Activated CD4-positive, alpha-beta T cell treated with anti-CD3 and anti-CD28 coated beads, Interleukin-2, amount 10 ng/mL, durations not matched to agents 24 days and 14 days (primary cell): ENCODE measurements at regions not wholly inside any gene's neighbourhood (a gene's known extent, or its start where the extent isn't known, plus 50 kb on each side); places are given as distances from the start of the nearest gene placed in this dataset.

Experiments
- DNase-seq: peaks from one replicate; pipeline ENCODE4 v3.0.0; 2022
- H3K27ac Mint-ChIP-seq: one replicate; pipeline ENCODE4 v1.8.0; 2022; ENCODE audit warnings: mild to moderate bottlenecking, mixed read lengths
- H3K27me3 Mint-ChIP-seq: one replicate; pipeline ENCODE4 v1.8.0; 2022; ENCODE audit warnings: mixed read lengths
- H3K36me3 Mint-ChIP-seq: one replicate; pipeline ENCODE4 v1.8.0; 2022; ENCODE audit warnings: low read depth, mild to moderate bottlenecking, mixed read lengths
- H3K4me1 Mint-ChIP-seq: one replicate; pipeline ENCODE4 v1.8.0; 2021; ENCODE audit warnings: mixed read lengths
- H3K4me3 Mint-ChIP-seq: one replicate; pipeline ENCODE4 v1.8.0; 2022; ENCODE audit warnings: mild to moderate bottlenecking, moderate library complexity, mixed read lengths
- H3K9me3 Mint-ChIP-seq: one replicate; pipeline ENCODE4 v1.8.0; 2021; ENCODE audit warnings: mixed read lengths
- intact Hi-C: fragments of 100-400 bp; cut with micrococcal nuclease; formaldehyde crosslinking; loops from one replicate; pipeline ENCODE4 v1.15.1; 2023

DNA sequence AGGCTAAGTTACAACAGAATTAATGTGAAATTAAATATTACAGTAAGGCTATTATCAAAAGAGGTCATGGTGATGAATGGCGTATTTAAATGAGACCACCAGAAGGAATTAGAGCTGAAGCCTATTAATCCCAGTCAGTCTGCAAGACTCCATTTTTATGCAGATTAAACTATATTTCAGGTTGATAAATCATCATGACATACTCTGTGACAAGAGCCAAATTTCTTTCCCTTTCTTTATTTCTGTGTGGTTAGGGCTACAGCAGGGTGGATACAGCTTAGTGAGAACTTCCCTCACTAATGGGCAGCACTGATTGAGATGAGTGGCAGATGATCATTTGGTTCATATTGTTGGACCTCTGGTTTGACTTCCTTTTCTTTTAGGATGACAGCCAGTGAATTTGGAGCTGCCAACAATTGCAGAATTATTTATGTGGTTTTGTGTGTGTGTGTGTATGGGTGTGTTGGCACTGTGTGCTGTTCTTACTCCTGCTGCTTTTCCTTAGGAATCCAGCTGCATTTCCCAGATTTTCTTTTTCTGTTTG, 481.3 kb downstream of the PIK3C3 start:
- H3K4me3 Mint-ChIP-seq: no peak overlapping the region
- intact Hi-C loops: no loop called here
- peaks cover 4% of the 10 kb centered on the region for H3K9me3 Mint-ChIP-seq
- H3K36me3 Mint-ChIP-seq: no peaks in the 10 kb centered on the region
- H3K4me1 Mint-ChIP-seq: no peaks in the 10 kb centered on the region
- H3K27me3 Mint-ChIP-seq: no peaks in the 10 kb centered on the region
- DNase-seq: no peak
- no peak overlapping the region for H3K27ac Mint-ChIP-seq

DNA sequence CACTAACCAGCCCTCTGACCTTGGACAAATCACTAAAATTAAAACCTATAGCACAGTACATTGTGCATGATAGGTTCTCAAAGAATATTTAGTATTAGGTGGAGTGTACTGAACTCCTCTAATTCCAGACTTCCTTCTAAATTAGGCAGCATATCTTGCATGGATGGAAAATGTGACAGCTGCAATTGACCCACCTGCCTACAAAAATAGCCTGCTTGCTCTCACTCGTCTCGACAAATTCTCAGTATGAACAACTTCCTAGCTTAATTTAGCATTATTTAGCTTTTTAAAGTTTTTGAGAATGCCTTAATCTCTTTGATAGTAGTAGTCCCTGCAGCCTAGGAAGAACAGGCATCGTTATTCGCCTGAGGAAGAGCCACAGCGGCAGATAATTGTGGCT, 482.0 kb downstream of the PIK3C3 start:
- no peak for DNase-seq
- H3K9me3 Mint-ChIP-seq: peaks cover 4% of the 10 kb centered on the region
- H3K4me3 Mint-ChIP-seq: no peak overlapping the region
- no peaks in the 10 kb centered on the region for H3K27me3 Mint-ChIP-seq
- intact Hi-C loops: no loop called here
- H3K27ac Mint-ChIP-seq: no peak overlapping the region
- H3K4me1 Mint-ChIP-seq: no peaks in the 10 kb centered on the region
- no peaks in the 10 kb centered on the region for H3K36me3 Mint-ChIP-seq

DNA sequence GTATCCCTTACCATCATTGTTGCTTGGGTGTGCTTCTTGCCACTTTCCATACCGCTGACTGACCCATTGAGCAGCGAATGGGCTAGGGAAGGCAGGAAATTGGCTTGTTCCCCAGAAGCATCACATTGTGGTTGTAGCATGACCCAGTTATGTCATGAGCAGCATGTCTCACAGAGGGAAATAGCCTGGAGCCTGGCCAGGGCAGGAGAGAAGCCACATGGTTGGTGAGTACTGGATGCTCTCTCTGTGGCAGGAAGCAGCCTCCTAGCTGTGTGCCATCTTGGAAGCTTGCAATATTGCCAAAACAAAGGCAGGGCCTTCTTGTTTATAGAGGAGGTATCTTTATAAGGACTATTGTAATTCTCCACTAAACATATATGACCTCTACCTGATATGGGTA, 482.6 kb downstream of the PIK3C3 start:
- no peaks in the 10 kb centered on the region for H3K4me1 Mint-ChIP-seq
- H3K9me3 Mint-ChIP-seq: peaks cover 4% of the 10 kb centered on the region
- H3K4me3 Mint-ChIP-seq: no peak overlapping the region
- no peak overlapping the region for H3K27ac Mint-ChIP-seq
- no peak for DNase-seq
- intact Hi-C loops: no loop called here
- no peaks in the 10 kb centered on the region for H3K27me3 Mint-ChIP-seq
- H3K36me3 Mint-ChIP-seq: no peaks in the 10 kb centered on the region

DNA sequence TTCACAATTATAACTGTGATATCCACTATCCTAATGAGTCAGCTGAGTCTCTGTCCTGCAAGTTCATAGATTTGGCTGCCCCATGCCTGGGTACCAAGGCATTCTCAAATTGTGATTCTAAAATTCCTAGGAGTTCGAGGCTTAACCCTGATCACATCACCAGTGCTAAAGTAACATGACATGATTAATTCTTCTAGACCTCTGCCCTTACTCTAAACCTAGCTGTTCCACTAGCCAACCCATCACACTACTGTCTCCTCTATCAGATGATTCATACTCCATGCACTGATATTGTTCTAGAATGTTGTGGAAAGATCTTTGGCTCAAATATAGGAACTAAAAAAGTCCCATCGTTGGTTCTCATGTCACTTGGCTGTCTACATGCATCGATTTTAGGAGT, 487.6 kb downstream of the PIK3C3 start:
- Mint-ChIP-seq H3K9me3 (peaks cover 11% of the 10 kb centered on the region), H3K36me3 (no peaks in the 10 kb centered on the region), H3K27ac (no peak overlapping the region), H3K4me1 (no peaks in the 10 kb centered on the region), H3K4me3 (no peak overlapping the region), H3K27me3 (no peaks in the 10 kb centered on the region)
- intact Hi-C loops: no loop called here
- no peak for DNase-seq

DNA sequence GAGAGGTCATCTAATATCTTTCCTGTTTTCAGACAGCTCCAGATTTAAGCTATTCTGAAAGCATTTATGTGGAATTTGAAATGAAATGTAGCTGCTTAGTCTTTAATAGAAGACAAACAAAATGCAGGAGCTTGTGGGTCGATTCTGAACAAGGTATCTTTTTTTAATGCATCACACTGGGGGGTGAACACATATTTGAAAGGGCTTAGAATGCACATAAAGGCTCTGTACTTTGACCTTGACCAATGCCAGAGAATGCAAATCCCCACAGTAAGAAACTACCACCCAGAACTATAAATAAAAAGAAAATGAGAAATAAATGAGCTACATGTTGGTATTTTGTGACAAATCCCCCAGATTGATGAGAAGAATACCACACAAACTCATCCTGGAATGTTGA, 489.3 kb downstream of the PIK3C3 start:
- Mint-ChIP-seq H3K36me3 (no peaks in the 10 kb centered on the region), H3K4me3 (no peak overlapping the region), H3K27me3 (no peaks in the 10 kb centered on the region), H3K9me3 (peaks cover 7% of the 10 kb centered on the region), H3K4me1 (no peaks in the 10 kb centered on the region), H3K27ac (no peak overlapping the region)
- DNase-seq: no peak
- intact Hi-C loops: no loop called here

DNA sequence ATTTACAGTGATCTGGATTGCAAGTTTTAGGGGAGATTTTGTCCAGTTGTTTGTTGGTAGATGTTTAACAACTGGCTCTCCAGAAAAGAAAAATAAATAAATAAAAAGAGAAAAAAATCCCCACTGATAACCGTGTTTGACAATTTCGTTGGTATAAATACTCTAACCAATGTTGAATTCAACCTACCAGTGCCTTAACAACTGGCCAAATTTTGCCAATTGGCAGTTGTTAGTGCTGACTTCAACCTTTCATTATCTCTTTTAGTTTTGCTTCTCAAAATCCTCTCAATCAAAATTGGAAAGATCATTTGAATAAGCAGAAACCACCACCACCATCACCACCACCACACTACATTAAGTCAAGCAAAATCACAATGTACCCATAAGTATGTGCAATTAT, 490.3 kb downstream of the PIK3C3 start:
- Mint-ChIP-seq H3K4me1 (no peaks in the 10 kb centered on the region), H3K27ac (no peak overlapping the region), H3K36me3 (no peaks in the 10 kb centered on the region), H3K4me3 (no peak overlapping the region), H3K9me3 (peaks cover 7% of the 10 kb centered on the region), H3K27me3 (no peaks in the 10 kb centered on the region)
- intact Hi-C loops: no loop called here
- DNase-seq: no peak

DNA sequence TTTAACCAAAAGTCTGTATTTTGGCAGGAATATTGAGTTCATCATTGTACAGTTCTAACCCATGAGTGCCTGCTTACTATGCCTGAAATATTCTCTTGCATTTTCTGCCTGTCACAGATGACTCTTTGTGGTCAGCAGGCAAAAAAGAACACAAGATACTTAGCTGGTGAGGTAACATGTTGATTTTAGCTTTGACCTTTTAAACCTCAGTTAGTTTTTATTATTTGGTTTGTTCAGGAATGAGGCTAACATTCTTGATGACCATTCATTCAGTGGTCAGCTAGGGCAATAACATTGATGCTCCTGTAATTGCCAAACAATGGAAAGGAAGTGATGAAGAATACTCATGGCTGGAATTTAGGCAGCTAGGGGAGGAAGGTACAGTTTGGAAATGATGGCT, 491.2 kb downstream of the PIK3C3 start:
- no peaks in the 10 kb centered on the region for H3K27me3 Mint-ChIP-seq
- no peaks in the 10 kb centered on the region for H3K4me1 Mint-ChIP-seq
- no peak for DNase-seq
- intact Hi-C loops: no loop called here
- H3K4me3 Mint-ChIP-seq: no peak overlapping the region
- H3K36me3 Mint-ChIP-seq: no peaks in the 10 kb centered on the region
- peaks cover 7% of the 10 kb centered on the region for H3K9me3 Mint-ChIP-seq
- H3K27ac Mint-ChIP-seq: no peak overlapping the region

DNA sequence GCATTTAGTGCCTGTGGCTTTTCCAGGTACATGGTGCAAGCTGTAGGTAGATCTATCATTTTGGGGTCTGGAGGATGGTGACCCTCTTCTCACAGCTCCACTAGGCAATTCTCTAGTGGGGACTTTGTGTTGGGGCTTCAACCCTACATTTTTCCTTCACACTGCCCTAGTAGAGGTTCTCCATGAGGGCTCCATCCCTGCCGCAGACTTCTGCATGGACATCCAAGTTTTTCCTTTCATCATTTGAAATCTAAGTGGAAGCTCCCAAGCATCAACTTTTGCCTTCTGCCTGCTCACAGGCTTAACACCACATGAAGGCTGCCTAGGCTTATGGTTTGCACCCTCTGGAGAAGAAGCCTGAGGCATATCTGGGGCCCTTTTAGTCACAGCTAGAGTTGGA, 492.7 kb downstream of the PIK3C3 start:
- H3K9me3 Mint-ChIP-seq: peaks cover 7% of the 10 kb centered on the region

DNA sequence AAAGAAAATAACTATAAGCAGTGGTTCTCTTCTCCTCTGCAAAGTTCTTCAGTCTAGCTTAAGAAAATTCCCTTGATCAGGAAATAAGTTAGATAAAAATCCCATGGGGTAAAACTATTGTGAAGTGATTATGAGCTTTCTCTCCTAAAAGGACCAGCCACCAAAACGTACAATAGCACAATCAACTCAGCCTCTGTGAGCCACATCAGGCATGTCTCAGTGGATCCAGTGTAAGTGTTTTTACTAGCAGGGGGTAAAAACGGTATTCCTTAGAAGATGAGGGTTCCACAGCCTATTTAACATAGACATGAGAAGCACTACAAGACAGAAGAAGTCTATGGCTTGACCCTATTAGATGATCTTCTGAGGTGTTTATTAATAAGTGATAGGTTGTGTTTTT, 503.2 kb downstream of the PIK3C3 start:
- H3K9me3 Mint-ChIP-seq: no peaks in the 10 kb centered on the region
- DNase-seq: no peak
- intact Hi-C loops: no loop called here
- no peak overlapping the region for H3K27ac Mint-ChIP-seq
- H3K27me3 Mint-ChIP-seq: no peaks in the 10 kb centered on the region
- H3K4me3 Mint-ChIP-seq: no peak overlapping the region
- no peaks in the 10 kb centered on the region for H3K36me3 Mint-ChIP-seq
- H3K4me1 Mint-ChIP-seq: no peaks in the 10 kb centered on the region

More for the DNA sequence above, 492.7 kb downstream of the PIK3C3 start:
- no peaks in the 10 kb centered on the region for H3K27me3 Mint-ChIP-seq
- H3K4me3 Mint-ChIP-seq: no peak overlapping the region
- no peaks in the 10 kb centered on the region for H3K36me3 Mint-ChIP-seq
- no peaks in the 10 kb centered on the region for H3K4me1 Mint-ChIP-seq
- intact Hi-C loops: no loop called here
- no peak for DNase-seq
- no peak overlapping the region for H3K27ac Mint-ChIP-seq

DNA sequence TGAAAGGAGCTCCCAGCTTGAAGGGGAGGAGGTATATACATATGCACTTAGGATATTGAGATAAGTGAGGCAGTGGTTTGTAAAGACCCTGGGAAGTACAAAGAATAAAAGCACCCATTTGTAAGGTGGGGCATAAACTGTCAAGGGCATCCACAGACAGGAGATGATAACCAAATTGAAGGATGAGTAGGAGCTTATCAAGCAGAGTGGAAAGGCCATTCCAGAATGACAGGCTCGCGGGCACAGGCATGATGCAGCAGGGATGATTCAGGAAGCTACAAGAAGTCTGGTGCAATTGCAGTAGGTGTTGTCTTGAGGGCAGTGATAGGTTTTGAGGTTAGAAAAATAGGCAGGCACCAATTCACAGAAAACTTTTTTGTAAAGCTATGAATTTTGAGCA, 504.8 kb downstream of the PIK3C3 start:
- Mint-ChIP-seq H3K9me3 (no peaks in the 10 kb centered on the region), H3K4me1 (no peaks in the 10 kb centered on the region), H3K27ac (no peak overlapping the region), H3K27me3 (no peaks in the 10 kb centered on the region), H3K36me3 (no peaks in the 10 kb centered on the region), H3K4me3 (no peak overlapping the region)
- no peak for DNase-seq
- intact Hi-C loops: no loop called here

DNA sequence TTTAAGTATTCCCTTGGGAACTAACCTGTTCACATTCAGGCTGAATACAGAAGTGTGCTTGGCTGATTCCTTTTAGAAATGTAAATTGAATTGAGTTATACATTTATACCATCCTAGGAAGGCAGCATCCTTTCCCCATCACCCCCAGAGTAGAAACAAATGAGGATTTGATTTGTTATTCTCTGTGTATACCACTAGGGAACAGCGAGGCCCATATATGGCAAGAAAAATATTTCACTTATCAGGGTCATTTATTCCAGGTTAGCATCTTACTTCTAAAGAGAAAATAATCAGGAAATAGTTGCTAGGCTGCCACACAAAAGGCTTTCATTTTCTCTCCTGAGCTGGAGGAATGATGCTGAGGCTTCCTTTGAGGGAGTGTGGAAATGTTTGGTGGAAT, 516.9 kb downstream of the PIK3C3 start:
- DNase-seq: no peak
- H3K27me3 Mint-ChIP-seq: no peaks in the 10 kb centered on the region
- H3K27ac Mint-ChIP-seq: no peak overlapping the region
- H3K36me3 Mint-ChIP-seq: no peaks in the 10 kb centered on the region
- intact Hi-C loops: no loop called here
- H3K4me3 Mint-ChIP-seq: no peak overlapping the region
- H3K4me1 Mint-ChIP-seq: no peaks in the 10 kb centered on the region
- H3K9me3 Mint-ChIP-seq: no peaks in the 10 kb centered on the region

DNA sequence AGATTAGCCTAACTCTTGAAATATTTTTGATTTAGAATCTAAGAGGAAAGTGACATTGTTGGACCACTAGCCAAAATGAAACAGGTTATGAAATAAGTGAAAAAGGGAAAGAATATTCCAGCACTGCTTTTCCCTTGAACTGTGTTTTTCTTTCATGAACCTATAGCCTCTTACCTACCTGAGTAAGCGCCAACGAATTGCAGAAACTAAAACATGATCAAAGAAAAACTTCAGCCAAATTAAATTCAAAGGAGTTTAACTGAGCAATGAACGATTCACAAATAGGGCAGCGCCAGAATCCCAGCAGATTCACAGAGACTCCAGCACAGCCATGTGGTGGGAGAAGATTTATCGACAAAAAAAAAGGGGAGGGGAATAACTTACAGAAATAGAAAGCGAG, 518.6 kb downstream of the PIK3C3 start:
- Mint-ChIP-seq H3K4me1 (no peaks in the 10 kb centered on the region), H3K4me3 (no peak overlapping the region), H3K9me3 (no peaks in the 10 kb centered on the region), H3K27me3 (no peaks in the 10 kb centered on the region), H3K36me3 (no peaks in the 10 kb centered on the region), H3K27ac (no peak overlapping the region)
- no peak for DNase-seq
- intact Hi-C loops: no loop called here

DNA sequence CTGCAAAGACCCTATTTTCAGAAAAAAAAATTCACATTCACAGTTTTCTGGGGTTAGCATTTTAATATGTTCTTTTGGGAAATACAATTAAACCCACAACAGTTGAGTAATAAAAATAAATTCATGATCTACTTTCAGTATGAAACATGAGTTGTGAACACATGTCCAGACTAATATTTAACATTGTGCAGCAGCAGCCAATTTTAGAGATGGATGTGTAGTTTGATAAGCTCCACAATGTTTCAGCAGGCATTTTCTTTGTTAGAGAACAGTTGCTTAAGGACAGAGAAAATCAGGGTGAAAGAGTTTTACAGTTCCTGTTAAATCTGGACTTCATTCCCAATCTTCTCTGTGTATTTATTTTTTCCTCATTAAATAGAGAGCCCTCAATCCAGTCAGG, 519.5 kb downstream of the PIK3C3 start:
- intact Hi-C loops: no loop called here
- H3K4me1 Mint-ChIP-seq: no peaks in the 10 kb centered on the region
- no peaks in the 10 kb centered on the region for H3K36me3 Mint-ChIP-seq

DNA sequence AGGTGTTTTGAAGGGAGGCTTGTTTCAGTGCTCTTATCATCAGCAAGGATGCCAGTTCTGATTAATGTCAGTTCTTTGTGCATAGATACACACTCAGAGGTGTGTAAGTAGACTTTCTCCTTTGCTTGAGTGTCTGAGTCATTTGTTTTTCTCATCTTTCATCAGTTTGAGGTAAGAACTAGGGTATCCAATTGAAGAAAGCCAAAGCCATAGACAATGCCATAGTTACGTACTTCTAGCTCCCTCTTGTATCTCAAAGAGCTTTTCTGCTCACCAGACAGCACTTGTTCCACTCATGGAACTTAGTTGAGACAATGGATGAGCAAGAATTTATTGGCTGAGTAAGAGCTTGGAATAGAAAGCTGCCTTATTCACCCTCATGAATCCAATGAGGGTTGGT, 520.1 kb downstream of the PIK3C3 start:
- Mint-ChIP-seq H3K36me3 (no peaks in the 10 kb centered on the region), H3K4me3 (no peak overlapping the region), H3K9me3 (no peaks in the 10 kb centered on the region), H3K27me3 (no peaks in the 10 kb centered on the region), H3K4me1 (no peaks in the 10 kb centered on the region), H3K27ac (no peak overlapping the region)
- intact Hi-C loops: no loop called here
- no peak for DNase-seq

More for the DNA sequence above, 519.5 kb downstream of the PIK3C3 start:
- no peak for DNase-seq
- H3K4me3 Mint-ChIP-seq: no peak overlapping the region
- H3K27me3 Mint-ChIP-seq: no peaks in the 10 kb centered on the region
- H3K27ac Mint-ChIP-seq: no peak overlapping the region
- H3K9me3 Mint-ChIP-seq: no peaks in the 10 kb centered on the region

DNA sequence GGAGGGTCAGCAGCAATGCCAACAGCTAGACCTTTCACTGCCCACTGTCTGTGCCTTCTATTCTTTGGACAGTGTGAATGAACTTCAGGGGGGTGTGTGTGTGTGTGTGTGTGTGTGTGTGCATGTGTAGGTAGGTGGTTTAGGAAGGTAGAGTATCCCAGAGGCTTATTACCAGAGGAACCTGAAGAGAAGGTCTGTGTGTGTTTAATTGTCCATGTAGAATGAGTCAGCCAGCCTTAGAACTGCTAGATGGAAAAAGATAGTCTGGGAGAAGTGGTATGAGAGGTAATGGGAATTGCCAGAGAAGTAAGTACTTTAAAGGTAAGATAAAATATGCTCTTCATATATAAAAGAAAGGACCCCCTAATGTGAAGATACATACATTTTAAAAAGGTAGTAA, 522.2 kb downstream of the PIK3C3 start:
- no peak for DNase-seq
- Mint-ChIP-seq H3K9me3 (no peaks in the 10 kb centered on the region), H3K27ac (no peak overlapping the region), H3K36me3 (no peaks in the 10 kb centered on the region), H3K4me3 (no peak overlapping the region), H3K27me3 (no peaks in the 10 kb centered on the region), H3K4me1 (no peaks in the 10 kb centered on the region)
- intact Hi-C loops: no loop called here
